WTC11 (cell line): ENCODE measurements at regions not wholly inside any gene's neighbourhood (a gene's known extent, or its start where the extent isn't known, plus 50 kb on each side); places are given as distances from the start of the nearest gene placed in this dataset.

Experiments
- ATAC-seq: fragments of 200-7000 bp; cut with Tn5 transposase; 2 replicates; pipeline ENCODE4 v1.10.0; 2021; ENCODE audit warnings: mild to moderate bottlenecking, moderate library complexity
- CTCF ChIA-PET: fragments of 300-600 bp; sonication (Branson Sonifier 250); formaldehyde crosslinking; loops from one replicate; lab custom pipeline; 2021; ENCODE audit warnings: antibody characterized with exemption; lab: Charles Lee
- POLR2A ChIA-PET: fragments of 350-600 bp; sonication (Branson Sonifier 250); formaldehyde crosslinking; loops from one replicate; lab custom pipeline; 2021; ENCODE audit warnings: antibody characterized with exemption; lab: Charles Lee
- DNase-seq: peaks from one replicate; pipeline ENCODE4 v3.0.0; 2021; ENCODE audit warnings: low spot score
- H3K27ac Mint-ChIP-seq: 2 replicates; pipeline ENCODE4 v1.8.0; 2021; ENCODE audit warnings: mixed read lengths
- H3K27me3 Mint-ChIP-seq: 2 replicates; pipeline ENCODE4 v1.8.0; 2021; ENCODE audit warnings: low read depth, mild to moderate bottlenecking, moderate library complexity, mixed read lengths
- H3K36me3 Mint-ChIP-seq: 2 replicates; pipeline ENCODE4 v1.8.0; 2021; ENCODE audit warnings: mixed read lengths
- H3K4me1 Mint-ChIP-seq: 2 replicates; pipeline ENCODE4 v1.8.0; 2022; ENCODE audit warnings: mixed read lengths
- H3K4me3 Mint-ChIP-seq: 2 replicates; pipeline ENCODE4 v1.8.0; 2021; ENCODE audit warnings: mild to moderate bottlenecking, moderate library complexity, mixed read lengths
- H3K9me3 Mint-ChIP-seq: 2 replicates; pipeline ENCODE4 v1.8.0; 2021; ENCODE audit warnings: mixed read lengths
- ATF1 ChIP-seq: sonication (generic); formaldehyde crosslinking; IDR thresholded peaks from 2 replicates; pipeline ENCODE4 v1.8.1; 2023; ENCODE audit warnings: mild to moderate bottlenecking, moderate library complexity, missing genetic modification reagents
- E2F1 ChIP-seq: sonication (generic); formaldehyde crosslinking; IDR thresholded peaks from 2 replicates; pipeline ENCODE4 v1.8.0; 2022; ENCODE audit warnings: mild to moderate bottlenecking, missing genetic modification reagents
- EMX1 ChIP-seq: fragments of 250-450 bp; sonication (Bioruptor Pico); IDR thresholded peaks from 2 replicates; pipeline ENCODE4 v1.8.0; 2021; ENCODE audit warnings: mild to moderate bottlenecking
- FOXJ3 ChIP-seq: sonication (generic); formaldehyde crosslinking; IDR thresholded peaks from 2 replicates; pipeline ENCODE4 v1.9.0; 2021; ENCODE audit warnings: missing genetic modification reagents, mild to moderate bottlenecking, borderline replicate concordance
- FOXP1 ChIP-seq: sonication (generic); formaldehyde crosslinking; IDR thresholded peaks from 2 replicates; pipeline ENCODE4 v1.8.0; 2022; ENCODE audit warnings: missing genetic modification reagents, mild to moderate bottlenecking, moderate library complexity, borderline replicate concordance
- FOXP4 ChIP-seq: sonication (generic); formaldehyde crosslinking; IDR thresholded peaks from 2 replicates; pipeline ENCODE4 v1.8.0; 2022; ENCODE audit warnings: mild to moderate bottlenecking, missing genetic modification reagents
- GRHL2 ChIP-seq: fragments of 250-450 bp; sonication (Bioruptor Pico); IDR thresholded peaks from 2 replicates; pipeline ENCODE4 v1.8.0; 2022; ENCODE audit warnings: mild to moderate bottlenecking, moderate library complexity; ENCODE audit not compliant: insufficient replicate concordance, severe bottlenecking
- KAT7 ChIP-seq: sonication (generic); formaldehyde crosslinking; IDR thresholded peaks from 2 replicates; pipeline ENCODE4 v1.8.1; 2023; ENCODE audit warnings: missing genetic modification reagents, mild to moderate bottlenecking, borderline replicate concordance
- MYBL2 ChIP-seq: sonication (generic); formaldehyde crosslinking; IDR thresholded peaks from 2 replicates; pipeline ENCODE4 v1.8.1; 2023; ENCODE audit warnings: mild to moderate bottlenecking, moderate library complexity, missing genetic modification reagents
- RELA ChIP-seq: sonication (generic); formaldehyde crosslinking; IDR thresholded peaks from 2 replicates; pipeline ENCODE4 v1.8.1; 2022; ENCODE audit warnings: missing genetic modification reagents, mild to moderate bottlenecking, borderline replicate concordance
- RORB ChIP-seq: fragments of 250-450 bp; sonication (Bioruptor Pico); IDR thresholded peaks from 2 replicates; pipeline ENCODE4 v1.9.0; 2021; ENCODE audit warnings: mild to moderate bottlenecking
- SMAD4 ChIP-seq: sonication (generic); formaldehyde crosslinking; IDR thresholded peaks from 2 replicates; pipeline ENCODE4 v1.8.0; 2022; ENCODE audit warnings: mild to moderate bottlenecking, missing genetic modification reagents
- TP53 ChIP-seq: sonication (generic); formaldehyde crosslinking; IDR thresholded peaks from 2 replicates; pipeline ENCODE4 v1.8.1; 2023; ENCODE audit warnings: mild to moderate bottlenecking, missing genetic modification reagents
- ZNF317 ChIP-seq: sonication (generic); formaldehyde crosslinking; IDR thresholded peaks from 2 replicates; pipeline ENCODE4 v1.8.1; 2023; ENCODE audit warnings: low read depth, mild to moderate bottlenecking, moderate library complexity, missing genetic modification reagents, borderline replicate concordance
- ZNF423 ChIP-seq: fragments of 250-450 bp; sonication (Bioruptor Pico); IDR thresholded peaks from 2 replicates; pipeline ENCODE4 v2.1.2; 2022; ENCODE audit warnings: mild to moderate bottlenecking, moderate library complexity
- ZNF671 ChIP-seq: fragments of 250-450 bp; sonication (Bioruptor Pico); IDR thresholded peaks from 2 replicates; pipeline ENCODE4 v1.8.0; 2021; ENCODE audit warnings: mild to moderate bottlenecking
- TF ChIP-seq, protein P1 (sequence below): sonication (generic); formaldehyde crosslinking; IDR thresholded peaks from 2 replicates; pipeline ENCODE4 v1.8.0; 2022; ENCODE audit warnings: mild to moderate bottlenecking, missing genetic modification reagents
- TF ChIP-seq, protein P2 (sequence below): fragments of 250-450 bp; sonication (Bioruptor Pico); IDR thresholded peaks from 2 replicates; pipeline ENCODE4 v1.9.0; 2021; ENCODE audit warnings: mild to moderate bottlenecking
- TF ChIP-seq, protein P3 (sequence below): sonication (generic); formaldehyde crosslinking; IDR thresholded peaks from 2 replicates; pipeline ENCODE4 v1.8.1; 2022; ENCODE audit warnings: low read depth, missing genetic modification reagents, borderline replicate concordance
- TF ChIP-seq, protein P4 (sequence below): sonication (generic); formaldehyde crosslinking; IDR thresholded peaks from 2 replicates; pipeline ENCODE4 v1.8.1; 2023; ENCODE audit warnings: mild to moderate bottlenecking, missing genetic modification reagents, moderate library complexity

GRCh38 chr9:108441726-108442125, 414.1 kb downstream of the ACTL7B start (continued):
- TF ChIP-seq EMX1: no peak
- TF ChIP-seq, all 79 proteins: peak for 0

DNA sequence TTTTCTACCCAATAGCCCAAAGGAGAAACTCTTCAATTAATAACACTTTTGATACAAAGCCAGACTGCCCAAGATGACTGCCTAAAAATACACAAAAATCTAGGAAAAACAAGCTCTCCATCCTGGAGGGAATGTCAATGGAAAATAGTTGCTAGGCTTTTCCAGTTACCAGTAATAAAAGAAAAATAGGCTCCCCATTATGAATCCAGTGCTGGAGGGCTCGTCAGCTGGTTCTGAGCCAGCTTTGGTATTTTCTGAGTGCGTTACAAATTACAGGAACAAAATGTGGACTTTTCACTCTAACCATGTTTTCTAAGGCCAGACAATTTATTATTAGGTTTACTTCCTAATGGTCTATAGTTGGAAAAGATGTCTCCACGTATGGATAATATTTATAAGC, 414.5 kb downstream of the ACTL7B start:
- DNase-seq (no peak), ATAC-seq (no peak)
- no peak overlapping the region for H3K4me3 Mint-ChIP-seq
- H3K36me3 Mint-ChIP-seq: no peaks in the 10 kb centered on the region
- H3K4me1 Mint-ChIP-seq: 0 out of 2 replicates have a peak, but pooled peaks cover 2% of the 10 kb centered on the region
- ChIA-PET CTCF (interaction anchor here (1.2 kb wide), 1 partner anchor 25 kb away, joined by 6 read pairs; no protein-coding TSS in a partner anchor), POLR2A (no interaction called here)
- TF ChIP-seq RELA (CRISPR knock-in tag): no peak
- H3K27ac Mint-ChIP-seq: no peak overlapping the region
- no peaks in the 10 kb centered on the region for H3K27me3 Mint-ChIP-seq
- H3K9me3 Mint-ChIP-seq: no peaks in the 10 kb centered on the region

GRCh38 chr9:108439947-108440346, 415.8 kb downstream of the ACTL7B start:
- Mint-ChIP-seq H3K36me3 (no peaks in the 10 kb centered on the region), H3K4me1 (0 out of 2 replicates have a peak, but pooled peaks cover 2% of the 10 kb centered on the region), H3K27me3 (no peaks in the 10 kb centered on the region), H3K9me3 (no peaks in the 10 kb centered on the region), H3K27ac (no peak overlapping the region), H3K4me3 (no peak overlapping the region)
- TF ChIP-seq, protein P1, sequence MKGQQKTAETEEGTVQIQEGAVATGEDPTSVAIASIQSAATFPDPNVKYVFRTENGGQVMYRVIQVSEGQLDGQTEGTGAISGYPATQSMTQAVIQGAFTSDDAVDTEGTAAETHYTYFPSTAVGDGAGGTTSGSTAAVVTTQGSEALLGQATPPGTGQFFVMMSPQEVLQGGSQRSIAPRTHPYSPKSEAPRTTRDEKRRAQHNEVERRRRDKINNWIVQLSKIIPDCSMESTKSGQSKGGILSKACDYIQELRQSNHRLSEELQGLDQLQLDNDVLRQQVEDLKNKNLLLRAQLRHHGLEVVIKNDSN: no peak
- TF ChIP-seq FOXP1 (CRISPR knock-in tag) (no peak), ZNF423 (CRISPR knock-in tag) (no peak)
- no peak for ATAC-seq
- POLR2A ChIA-PET: no interaction called here
- no peak for DNase-seq
- CTCF ChIA-PET: no interaction called here

DNA sequence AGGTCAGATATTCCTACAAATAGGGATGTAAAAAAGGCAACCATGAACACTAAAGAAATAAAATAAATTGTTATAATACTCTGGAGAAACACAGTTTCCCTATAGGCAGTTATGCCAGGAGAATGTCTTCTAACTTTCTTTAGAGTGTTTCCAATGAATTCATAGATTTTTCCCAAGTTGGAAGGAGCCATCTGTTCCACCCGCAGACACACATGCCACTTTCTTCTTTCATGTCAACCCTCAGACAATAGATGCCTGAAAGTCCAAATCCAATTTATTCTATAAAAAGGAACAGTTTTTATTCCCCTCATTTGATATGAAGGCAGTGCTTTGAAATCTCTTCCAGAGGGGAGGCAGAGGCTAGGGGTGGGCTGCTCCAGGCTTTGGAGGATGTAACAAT, 418.1 kb downstream of the ACTL7B start:
- no peak for DNase-seq
- Mint-ChIP-seq H3K36me3 (no peaks in the 10 kb centered on the region), H3K27me3 (no peaks in the 10 kb centered on the region), H3K27ac (no peak overlapping the region), H3K4me3 (no peak overlapping the region), H3K9me3 (no peaks in the 10 kb centered on the region), H3K4me1 (no peaks in the 10 kb centered on the region)
- TF ChIP-seq ZNF671 (no peak), GRHL2 (CRISPR knock-in tag) (no peak), ZNF317 (CRISPR knock-in tag) (no peak), SMAD4 (CRISPR knock-in tag) (no peak), RORB (CRISPR knock-in tag) (no peak), MYBL2 (CRISPR knock-in tag) (no peak), ATF1 (CRISPR knock-in tag) (no peak), E2F1 (CRISPR knock-in tag) (no peak), KAT7 (no peak), FOXJ3 (CRISPR knock-in tag) (no peak), TP53 (CRISPR knock-in tag) (no peak), FOXP4 (CRISPR knock-in tag) (no peak)
- TF ChIP-seq, protein P2, sequence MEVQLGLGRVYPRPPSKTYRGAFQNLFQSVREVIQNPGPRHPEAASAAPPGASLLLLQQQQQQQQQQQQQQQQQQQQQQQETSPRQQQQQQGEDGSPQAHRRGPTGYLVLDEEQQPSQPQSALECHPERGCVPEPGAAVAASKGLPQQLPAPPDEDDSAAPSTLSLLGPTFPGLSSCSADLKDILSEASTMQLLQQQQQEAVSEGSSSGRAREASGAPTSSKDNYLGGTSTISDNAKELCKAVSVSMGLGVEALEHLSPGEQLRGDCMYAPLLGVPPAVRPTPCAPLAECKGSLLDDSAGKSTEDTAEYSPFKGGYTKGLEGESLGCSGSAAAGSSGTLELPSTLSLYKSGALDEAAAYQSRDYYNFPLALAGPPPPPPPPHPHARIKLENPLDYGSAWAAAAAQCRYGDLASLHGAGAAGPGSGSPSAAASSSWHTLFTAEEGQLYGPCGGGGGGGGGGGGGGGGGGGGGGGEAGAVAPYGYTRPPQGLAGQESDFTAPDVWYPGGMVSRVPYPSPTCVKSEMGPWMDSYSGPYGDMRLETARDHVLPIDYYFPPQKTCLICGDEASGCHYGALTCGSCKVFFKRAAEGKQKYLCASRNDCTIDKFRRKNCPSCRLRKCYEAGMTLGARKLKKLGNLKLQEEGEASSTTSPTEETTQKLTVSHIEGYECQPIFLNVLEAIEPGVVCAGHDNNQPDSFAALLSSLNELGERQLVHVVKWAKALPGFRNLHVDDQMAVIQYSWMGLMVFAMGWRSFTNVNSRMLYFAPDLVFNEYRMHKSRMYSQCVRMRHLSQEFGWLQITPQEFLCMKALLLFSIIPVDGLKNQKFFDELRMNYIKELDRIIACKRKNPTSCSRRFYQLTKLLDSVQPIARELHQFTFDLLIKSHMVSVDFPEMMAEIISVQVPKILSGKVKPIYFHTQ (CRISPR knock-in tag): no peak
- TF ChIP-seq, protein P3, sequence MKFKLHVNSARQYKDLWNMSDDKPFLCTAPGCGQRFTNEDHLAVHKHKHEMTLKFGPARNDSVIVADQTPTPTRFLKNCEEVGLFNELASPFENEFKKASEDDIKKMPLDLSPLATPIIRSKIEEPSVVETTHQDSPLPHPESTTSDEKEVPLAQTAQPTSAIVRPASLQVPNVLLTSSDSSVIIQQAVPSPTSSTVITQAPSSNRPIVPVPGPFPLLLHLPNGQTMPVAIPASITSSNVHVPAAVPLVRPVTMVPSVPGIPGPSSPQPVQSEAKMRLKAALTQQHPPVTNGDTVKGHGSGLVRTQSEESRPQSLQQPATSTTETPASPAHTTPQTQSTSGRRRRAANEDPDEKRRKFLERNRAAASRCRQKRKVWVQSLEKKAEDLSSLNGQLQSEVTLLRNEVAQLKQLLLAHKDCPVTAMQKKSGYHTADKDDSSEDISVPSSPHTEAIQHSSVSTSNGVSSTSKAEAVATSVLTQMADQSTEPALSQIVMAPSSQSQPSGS: no peak
- TF ChIP-seq, protein P4, sequence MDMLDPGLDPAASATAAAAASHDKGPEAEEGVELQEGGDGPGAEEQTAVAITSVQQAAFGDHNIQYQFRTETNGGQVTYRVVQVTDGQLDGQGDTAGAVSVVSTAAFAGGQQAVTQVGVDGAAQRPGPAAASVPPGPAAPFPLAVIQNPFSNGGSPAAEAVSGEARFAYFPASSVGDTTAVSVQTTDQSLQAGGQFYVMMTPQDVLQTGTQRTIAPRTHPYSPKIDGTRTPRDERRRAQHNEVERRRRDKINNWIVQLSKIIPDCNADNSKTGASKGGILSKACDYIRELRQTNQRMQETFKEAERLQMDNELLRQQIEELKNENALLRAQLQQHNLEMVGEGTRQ (CRISPR knock-in tag): no peak
- ChIA-PET POLR2A (no interaction called here), CTCF (no interaction called here)
- ATAC-seq: no peak
